HG03108 (cell line): ENCODE measurements at regions not wholly inside any gene's neighbourhood (a gene's known extent, or its start where the extent isn't known, plus 50 kb on each side); places are given as distances from the start of the nearest gene placed in this dataset.

Source experiments
- ATAC-seq: cut with Tn5 transposase; IDR thresholded peaks from one replicate; pipeline ENCODE4 v1.9.1; 2021; ENCODE audit warnings: moderate library complexity; ENCODE audit not compliant: unreplicated experiment

DNA sequence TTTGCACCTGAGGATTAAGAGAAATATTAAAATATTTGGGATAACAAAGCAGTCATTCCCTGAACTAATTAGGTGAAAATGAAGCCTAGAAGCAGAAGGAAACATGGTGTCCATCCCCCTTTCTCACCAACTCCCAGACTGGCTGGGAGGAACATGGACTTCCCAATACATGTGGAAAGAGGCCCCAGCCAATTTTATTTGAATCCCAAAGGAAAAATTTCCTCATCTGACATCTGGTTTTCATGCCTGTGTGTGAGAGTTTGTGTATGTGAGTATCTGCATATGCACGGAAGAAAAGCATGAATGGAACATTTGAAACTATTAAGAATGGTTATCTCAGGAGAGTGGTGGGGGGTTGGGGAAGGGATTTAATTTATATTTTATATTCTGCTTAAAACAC lies 84.3 kb downstream of the COPS8 start:
- no peak for ATAC-seq

DNA sequence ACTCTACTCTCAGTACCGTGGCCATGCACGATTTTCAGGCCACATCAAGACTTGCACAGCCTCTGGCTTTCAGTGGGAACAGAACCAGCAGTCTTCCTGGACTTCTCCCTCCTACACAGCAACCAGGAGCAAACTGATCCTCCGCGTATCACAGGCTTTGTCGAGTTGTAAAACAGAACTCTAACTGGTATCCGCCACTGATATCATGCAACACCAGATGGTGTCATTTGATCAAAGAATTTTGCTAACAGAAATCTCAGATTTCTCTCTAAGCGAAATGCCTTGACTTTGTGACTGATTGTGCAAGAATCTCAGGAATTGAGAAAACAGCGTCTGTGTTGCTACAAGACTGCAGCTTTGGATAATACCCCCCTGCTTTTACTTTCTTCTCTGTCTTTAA lies 85.7 kb downstream of the COPS8 start:
- ATAC-seq: no peak

DNA sequence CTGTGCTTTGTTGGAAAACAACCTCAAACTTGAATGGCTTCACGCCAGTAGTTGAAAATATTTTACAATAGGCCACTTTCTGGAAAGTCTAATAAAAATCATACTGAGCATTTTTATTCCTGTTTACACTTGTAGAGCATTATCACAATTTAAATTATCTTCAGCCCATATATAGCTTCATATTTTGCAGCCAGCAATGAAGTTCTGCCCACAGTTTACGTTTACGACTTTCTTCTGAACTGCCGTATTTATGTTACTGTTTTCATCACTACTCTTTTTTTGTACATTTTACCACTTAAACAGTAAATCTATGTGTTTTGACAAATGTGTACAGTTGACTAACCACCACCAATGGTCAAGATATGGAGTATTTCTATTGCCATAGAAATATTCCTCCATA lies 86.2 kb downstream of the COPS8 start:
- no peak for ATAC-seq

DNA sequence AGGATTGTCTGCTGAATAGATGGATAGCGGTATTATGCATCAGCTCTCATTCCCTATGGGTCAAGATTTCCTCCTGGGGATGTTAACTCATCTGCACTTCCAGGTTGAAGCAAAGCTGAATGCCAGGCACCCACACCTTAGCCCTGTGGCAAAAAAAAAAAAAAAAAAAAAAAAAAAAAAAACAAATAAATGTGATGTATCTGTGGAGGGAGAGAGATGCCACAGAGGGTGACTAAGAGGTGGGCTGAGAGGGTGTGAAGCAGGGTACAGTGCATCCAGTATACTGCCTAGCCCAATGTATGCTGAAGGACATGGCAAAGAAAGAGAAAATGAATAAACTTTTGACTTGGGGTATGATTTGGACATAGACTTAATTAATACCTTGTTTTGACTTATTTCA lies 91.4 kb downstream of the COPS8 start:
- no peak for ATAC-seq

DNA sequence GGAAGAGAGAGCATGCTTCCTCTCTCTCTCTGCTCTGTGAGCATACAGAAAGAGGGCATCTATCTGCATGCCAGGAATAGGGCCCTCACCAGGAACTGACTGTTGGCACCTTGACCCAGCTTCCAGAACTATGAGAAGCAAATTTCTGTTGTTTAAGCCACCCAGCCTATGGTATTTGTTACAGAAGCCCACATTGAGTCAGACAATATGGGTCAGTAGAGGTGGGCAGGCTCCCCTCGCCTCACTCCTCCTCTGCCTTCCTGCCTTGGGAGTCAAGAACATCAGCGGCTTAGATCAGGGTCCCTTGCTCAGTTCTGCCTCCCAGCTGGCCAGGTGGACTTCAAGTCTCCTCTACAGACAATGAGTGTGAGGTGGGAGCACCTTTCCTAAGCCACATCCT lies 92.3 kb downstream of the COPS8 start:
- no peak for ATAC-seq

DNA sequence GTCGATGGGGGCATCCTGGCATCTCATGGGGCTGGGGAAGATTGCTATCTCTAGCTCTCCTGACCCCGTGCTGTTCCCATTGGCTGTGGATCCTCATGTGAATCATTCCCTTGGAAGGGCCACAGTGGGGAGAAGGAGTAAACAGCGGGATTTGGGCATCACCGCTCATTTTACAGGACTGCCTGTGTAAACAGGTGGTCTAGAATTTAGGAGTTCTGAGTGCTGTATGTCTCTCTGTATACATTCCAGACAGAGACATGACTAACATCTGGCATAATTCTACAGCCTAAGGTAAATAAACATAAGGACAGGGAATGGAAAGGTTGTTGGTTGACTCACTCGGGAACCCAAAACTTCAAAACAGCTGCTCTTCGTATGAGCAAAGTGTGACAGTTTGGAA lies 92.7 kb downstream of the COPS8 start:
- no peak for ATAC-seq

GRCh38 chr2:237179161-237179560 lies 93.5 kb downstream of the COPS8 start:
- no peak for ATAC-seq

- no peak for ATAC-seq
These were observed 94.5 kb downstream of the COPS8 start for GRCh38 chr2:237180187-237180586.

DNA sequence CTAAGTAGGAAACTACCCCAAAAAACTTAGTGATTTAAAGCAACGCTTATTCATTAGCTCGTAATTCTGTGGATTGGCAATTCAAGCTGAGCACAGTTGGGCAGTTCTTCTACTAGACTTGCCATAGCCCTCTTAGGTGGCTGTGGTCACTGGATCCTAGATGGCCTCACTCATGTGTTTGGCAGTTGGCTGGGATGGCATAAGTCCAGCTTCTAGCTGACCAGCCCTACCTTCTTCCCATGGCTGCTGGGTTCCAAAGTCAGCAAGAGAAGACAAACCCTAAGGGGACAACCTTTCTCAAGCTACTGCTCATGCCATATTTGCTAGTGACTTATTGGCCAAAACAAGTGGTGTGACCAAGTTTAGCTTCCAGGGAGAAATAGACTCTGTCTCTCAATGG lies 95.3 kb downstream of the COPS8 start:
- ATAC-seq: no peak

DNA sequence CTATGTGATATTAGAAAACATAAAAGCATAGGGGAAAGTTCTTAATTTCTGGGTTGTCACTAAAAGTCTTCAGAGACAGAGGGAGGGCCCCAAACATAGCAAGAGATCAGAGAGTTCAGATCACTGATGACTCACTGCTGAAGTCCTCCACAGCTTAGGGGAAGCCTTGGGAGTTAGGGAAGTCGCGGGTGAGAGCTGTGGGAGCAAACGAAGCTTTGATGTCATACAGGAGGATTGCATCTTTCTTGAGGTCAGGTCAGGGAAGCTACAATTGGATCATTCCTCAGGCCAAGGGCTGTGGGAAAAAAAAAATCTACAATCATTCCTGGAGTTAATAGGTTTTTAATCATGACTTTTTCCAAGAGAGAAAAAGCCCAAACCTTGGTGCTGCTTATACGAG lies 96.2 kb downstream of the COPS8 start:
- no peak for ATAC-seq

- no peak for ATAC-seq
These were observed 96.9 kb downstream of the COPS8 start for GRCh38 chr2:237182422-237183123.

GRCh38 chr2:237184192-237184918 lies 98.7 kb downstream of the COPS8 start:
- ATAC-seq: no peak

DNA sequence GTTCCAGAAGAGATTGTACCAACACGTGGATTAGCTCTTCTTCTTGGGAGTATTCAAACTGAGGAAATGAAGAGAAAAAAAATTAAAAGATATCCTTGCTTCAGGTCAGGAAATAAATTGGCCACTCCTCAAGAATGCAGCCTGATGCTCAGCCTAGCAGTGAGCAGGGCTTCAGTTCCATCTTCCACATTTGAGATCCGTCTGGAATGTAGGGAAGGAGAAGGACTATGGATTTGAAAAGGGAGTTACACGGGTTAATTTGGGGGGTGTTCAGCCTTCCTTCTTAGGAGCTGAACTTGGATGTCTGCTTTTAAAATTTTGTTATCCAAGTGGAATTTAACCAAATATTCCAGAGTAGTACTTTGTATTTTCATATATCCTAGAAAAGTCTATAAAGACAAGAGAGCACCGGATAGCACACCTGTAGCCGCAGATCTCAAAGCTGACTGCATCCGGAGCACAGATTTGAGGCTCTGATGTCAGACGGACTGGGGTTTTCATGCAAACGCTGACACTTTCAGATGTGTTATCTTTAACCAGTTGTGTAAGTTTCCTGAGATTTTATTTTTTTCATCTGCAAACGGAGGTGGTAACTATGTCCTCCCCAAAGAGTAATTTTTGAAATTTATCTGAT lies 99.3 kb downstream of the COPS8 start:
- ATAC-seq: no peak

- no peak for ATAC-seq
These were observed 99.8 kb downstream of the COPS8 start for GRCh38 chr2:237185553-237185925.

GRCh38 chr2:237189799-237190198 lies 104.1 kb downstream of the COPS8 start:
- ATAC-seq: no peak

DNA sequence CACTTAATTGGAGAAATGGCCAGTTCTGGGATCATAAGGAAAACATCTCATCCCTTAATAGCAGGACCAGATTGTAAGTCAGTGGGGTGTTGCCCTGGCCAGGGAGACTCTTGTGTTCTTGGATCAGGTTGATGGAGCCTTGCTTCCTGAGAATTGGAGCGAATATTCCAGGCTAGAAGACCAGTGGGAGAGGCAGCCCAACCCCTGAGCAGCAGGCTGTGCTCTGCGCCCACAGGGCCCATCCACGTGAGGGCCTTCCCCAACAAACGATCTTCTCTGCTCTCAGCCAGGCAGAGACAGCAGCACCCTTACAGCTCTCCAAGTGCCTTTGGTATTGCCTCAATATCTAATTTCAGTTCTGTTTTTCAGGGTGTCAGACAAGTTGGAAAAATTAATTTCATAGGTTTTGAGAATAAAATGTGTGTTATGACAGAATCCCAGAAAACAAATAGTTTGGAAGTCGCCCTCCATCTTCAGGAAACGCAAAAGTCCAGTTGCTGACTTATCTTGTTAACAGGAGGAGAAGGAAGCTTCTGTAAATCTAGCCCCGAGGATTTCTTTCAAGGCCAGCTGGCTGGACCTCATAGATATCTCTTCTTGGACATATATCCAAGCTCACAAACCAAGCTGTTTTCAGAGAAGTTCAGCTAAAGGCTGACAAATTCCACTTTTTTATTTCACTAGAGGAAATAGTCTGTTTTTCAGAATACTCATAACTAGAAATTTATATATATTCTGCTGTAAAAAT lies 105.5 kb downstream of the COPS8 start:
- ATAC-seq: no peak

GRCh38 chr2:237191714-237192081 lies 106.0 kb downstream of the COPS8 start:
- no peak for ATAC-seq

DNA sequence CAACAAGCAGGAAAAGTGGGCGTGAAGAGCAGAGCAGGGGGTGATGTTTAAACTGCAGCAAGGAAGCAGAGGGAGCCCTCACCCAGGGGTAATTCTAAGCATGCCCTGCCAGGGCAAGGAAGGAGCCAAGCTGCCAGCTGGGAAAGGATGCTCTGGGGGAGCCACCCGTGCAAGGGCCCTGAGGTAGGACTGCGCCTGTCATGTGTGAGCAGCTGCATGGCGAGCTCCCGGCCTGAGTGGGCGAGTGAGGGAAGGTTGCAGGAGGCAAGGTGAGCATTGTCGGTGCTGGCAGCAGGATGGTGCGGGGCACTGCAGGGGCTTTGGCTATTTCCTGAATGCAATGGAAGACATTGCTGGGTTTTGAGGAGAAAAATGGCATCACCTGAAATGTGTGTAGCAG lies 107.2 kb downstream of the COPS8 start:
- ATAC-seq: no peak

DNA sequence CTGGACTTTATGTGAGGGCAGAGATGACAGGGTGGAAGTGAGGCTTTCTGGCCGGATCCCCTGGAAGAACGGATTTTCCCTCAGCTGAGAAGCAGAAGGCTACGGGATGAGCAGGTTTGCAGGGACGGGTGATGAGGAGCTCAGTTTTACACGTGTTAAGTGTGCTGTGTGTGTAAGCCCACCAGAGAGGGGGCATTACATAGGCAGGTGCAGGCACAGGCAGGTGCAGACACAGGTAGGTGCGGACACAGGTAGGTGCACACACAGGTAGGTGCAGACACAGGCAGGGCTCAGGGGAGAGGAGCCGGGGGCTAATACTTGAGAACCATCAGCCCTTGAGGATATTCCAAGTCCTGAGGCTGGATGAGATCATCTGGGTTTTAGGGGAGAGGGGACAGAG lies 107.7 kb downstream of the COPS8 start:
- ATAC-seq: no peak

DNA sequence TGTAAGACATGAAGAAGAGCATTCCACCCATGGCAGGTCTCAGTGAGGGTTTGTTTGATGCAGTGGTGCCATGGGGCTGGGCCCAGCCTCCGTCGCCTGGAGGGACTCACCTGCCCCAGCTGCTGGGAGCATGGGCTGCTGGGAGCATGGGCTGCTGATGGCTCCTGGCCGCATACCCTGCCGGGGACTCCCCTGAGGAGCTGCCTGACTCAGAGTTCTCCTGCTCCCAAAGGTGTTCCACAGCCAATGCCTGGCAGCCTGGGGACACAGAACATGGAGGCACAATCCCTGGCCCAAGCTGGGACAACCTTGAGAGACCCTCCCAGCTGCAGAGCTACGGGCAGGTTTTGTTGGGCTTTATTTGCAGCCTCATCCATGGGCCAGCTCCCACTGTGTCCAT lies 108.4 kb downstream of the COPS8 start:
- ATAC-seq: no peak

DNA sequence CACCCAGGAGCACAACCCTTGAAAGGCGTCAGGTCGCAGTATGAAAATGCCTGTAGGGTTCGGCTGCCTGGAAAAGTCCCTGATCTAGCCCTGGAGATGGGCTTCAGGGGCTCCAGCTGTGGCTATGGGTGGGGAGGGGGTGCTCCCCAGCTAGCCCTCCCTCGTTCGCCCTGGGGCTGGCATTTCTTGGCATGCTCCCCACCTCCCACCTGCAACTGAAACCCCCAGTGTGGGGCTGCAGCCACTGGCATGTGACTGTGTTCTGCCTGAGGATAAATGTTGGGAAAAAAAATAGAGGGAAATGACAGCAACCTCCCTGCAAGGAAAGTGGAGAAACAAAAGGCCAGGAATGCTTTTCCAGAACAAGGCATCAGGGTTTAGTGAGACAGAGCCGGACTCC lies 109.2 kb downstream of the COPS8 start:
- no peak for ATAC-seq
